Lower leg skin (tissue), 3 donors: ENCODE measurements at regions not wholly inside any gene's neighbourhood (a gene's known extent, or its start where the extent isn't known, plus 50 kb on each side); places are given as distances from the start of the nearest gene placed in this dataset.

Experiments
- CTCF ChIP-seq, 3 donors: fragments of 450-650 bp; IDR thresholded peaks; one replicate each; pipeline ENCODE4 v1.5.1; 2016; ENCODE audit warnings: antibody characterized with exemption in 3 of 3, mild to moderate bottlenecking in 3 of 3, moderate library complexity in 2 of 3
- POLR2A ChIP-seq, 2 donors: fragments of 450-650 bp; IDR thresholded peaks; one replicate each; pipeline ENCODE4 v1.6.1; 2016 to 2017; ENCODE audit warnings: antibody characterized with exemption in 2 of 2, mild to moderate bottlenecking in 1 of 2, moderate library complexity in 1 of 2

- TF ChIP-seq CTCF (IDR thresholded peaks at IDR 0.05) (no peak), POLR2A (IDR thresholded peaks at IDR 0.05) (no peak)
These were observed 269.5 kb upstream of the ARID1B start for GRCh38 chr6:156507656-156508055.
